Fibroblast of villous mesenchyme (primary cell): ENCODE measurements at regions not wholly inside any gene's neighbourhood (a gene's known extent, or its start where the extent isn't known, plus 50 kb on each side); places are given as distances from the start of the nearest gene placed in this dataset.
A peak's percentile ranks its signal among the peaks of the same experiment; 100 is the strongest.
"Not testable (repeated sequence)": the region's sequence is repeated elsewhere in the genome, so short reads cannot be mapped to it uniquely, and the experiment has no call there.

ENCODE experiments used
- DNase-seq: peaks from one replicate; pipeline ENCODE4 v3.0.0-alpha.2; 2010; ENCODE audit warnings: low read depth
- H3K4me3 ChIP-seq: 2 replicates; pipeline ENCODE4 v1.5.1; 2011; ENCODE audit warnings: low read depth, mild to moderate bottlenecking, low read length
- TF ChIP-seq, protein P1 (sequence below): IDR thresholded peaks from 2 replicates; pipeline ENCODE4 v1.5.1; 2012; ENCODE audit warnings: low read depth, mild to moderate bottlenecking, low read length; ENCODE audit not compliant: insufficient read depth

DNA sequence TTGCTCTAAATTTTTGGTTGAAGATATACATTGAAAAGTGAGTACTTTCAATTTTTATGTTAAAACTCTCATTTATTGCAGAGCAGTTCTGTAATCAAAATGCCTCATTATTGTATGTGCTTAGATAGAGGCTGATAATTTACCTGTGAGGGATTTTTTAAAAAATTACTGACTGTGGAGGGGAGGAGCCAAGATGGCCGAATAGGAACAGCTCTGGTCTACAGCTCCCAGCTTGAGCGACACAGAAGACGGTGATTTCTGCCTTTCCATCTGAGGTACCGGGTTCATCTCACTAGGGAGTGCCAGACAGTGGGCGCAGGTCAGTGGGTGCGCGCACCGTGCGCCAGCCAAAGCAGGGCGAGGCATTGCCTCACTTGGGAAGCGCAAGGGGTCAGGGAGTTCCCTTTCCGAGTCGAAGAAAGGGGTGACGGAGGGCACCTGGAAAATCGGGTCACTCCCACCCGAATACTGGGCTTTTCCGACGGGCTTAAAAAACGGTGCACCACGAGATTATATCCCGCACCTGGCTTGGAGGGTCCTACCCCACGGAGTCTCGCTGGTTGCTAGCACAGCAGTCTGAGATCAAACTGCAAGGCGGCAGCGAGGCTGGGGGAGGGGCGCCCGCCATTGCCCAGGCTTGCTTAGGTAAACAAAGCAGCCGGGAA, 89.4 kb downstream of the DDX11 start:
- DNase-seq, result not testable (repeated sequence)
- H3K4me3 ChIP-seq, result peak overlapping the region; percentile 9

- H3K4me3 ChIP-seq, DNase-seq: not testable (repeated sequence)
Observed at GRCh38 chr12:31174293-31174692, 100.6 kb downstream of the DDX11 start.

- not testable (repeated sequence) for DNase-seq, H3K4me3 ChIP-seq
Observed at GRCh38 chr12:31177514-31177913, 103.9 kb downstream of the DDX11 start.

GRCh38 chr12:31178875-31179274, 105.2 kb downstream of the DDX11 start:
- not testable (repeated sequence) for DNase-seq, H3K4me3 ChIP-seq

DNA sequence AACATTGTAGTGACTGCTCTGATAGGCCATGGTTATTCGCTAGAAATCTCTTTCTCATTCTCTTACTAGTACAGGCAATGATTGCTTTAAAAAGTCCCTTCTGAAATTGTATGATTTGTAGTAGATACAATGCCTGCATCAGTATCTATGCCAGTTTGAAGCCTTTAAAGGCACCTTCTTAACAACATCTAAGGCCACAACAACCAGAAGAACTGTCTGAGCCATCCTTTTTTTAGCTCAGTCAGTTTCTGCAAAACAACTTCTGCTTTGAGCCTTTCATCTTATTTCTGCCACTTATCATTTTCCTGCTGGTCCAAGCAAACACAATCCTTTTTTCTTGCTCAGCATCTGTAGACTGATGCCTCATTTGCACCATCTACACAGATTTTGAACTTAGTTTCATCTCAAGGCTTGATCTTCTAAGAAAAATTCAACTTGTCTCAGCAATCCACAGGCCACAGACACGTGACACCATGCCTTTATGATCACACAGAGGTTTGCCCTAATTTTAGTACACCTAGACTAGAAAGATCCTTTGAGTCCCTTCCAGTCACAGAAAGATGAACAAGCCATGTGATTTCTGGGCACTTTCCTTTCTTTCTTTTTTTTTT, 106.1 kb downstream of the DDX11 start:
- H3K4me3 ChIP-seq, DNase-seq: not testable (repeated sequence)

GRCh38 chr12:31182571-31182970, 108.9 kb downstream of the DDX11 start:
- H3K4me3 ChIP-seq, DNase-seq: not testable (repeated sequence)

GRCh38 chr12:31183107-31183506, 109.4 kb downstream of the DDX11 start:
- H3K4me3 ChIP-seq, DNase-seq: not testable (repeated sequence)

- not testable (repeated sequence) for H3K4me3 ChIP-seq, DNase-seq
Observed at GRCh38 chr12:31183899-31184298, 110.2 kb downstream of the DDX11 start.

DNA sequence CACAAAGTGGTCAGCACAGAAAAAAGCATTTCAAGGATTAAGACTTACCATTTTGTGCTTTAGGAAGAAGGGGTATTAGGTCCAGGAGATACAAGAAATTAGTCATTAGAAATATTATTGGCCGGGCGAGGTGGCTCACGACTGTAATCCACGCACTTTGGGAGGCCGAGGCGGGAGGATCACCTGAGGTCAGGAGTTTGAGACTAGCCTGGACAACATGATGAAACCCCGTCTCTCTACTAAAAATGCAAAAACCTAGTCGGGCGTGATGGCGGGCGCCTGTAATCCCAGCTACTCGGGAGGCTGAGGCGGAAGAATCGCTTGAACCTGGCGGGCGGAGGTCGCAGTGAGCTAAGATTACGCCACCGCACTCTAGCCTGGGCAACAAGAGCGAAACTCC, 111.0 kb downstream of the DDX11 start:
- H3K4me3 ChIP-seq, DNase-seq: not testable (repeated sequence)

DNA sequence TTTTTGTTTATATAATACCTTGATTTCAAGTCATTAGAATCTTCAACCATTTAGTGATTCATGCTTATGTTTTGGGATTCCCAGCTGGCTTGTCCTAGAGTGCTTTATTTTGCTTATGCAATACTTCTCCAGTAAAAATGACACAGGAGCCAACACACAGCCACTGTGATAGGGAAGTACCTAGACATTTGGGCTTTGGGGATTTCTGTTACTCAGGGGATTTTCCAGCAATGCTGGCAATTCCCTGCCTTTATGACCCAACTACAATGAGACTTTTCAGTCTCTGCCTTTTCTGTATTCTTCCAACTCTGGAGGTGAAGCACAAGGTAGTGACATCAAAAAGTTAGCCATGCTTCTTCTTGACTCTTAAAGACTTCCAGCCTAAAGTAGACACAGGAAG, 119.0 kb downstream of the DDX11 start:
- not testable (repeated sequence) for DNase-seq, H3K4me3 ChIP-seq

- DNase-seq, H3K4me3 ChIP-seq: not testable (repeated sequence)
Observed at GRCh38 chr12:31195620-31196019, 122.0 kb downstream of the DDX11 start.

DNA sequence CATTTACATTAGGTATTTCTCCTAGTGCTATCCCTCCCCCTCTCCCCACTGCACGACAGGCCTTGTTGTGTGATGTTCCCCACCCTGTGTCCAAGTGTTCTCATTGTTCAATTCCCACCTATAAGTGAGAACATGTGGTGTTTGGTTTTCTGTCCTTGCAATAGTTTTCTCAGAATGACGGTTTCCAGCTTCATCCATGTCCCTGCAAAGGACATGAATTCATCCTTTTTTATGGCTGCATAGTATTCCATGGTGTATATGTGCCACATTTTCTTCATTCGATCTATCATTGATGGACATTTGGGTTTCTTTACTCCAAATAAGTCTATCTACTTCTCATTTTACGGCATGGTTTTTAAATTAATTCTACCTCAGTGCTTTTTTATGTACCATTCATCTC, 125.8 kb downstream of the DDX11 start:
- not testable (repeated sequence) for H3K4me3 ChIP-seq, DNase-seq

DNA sequence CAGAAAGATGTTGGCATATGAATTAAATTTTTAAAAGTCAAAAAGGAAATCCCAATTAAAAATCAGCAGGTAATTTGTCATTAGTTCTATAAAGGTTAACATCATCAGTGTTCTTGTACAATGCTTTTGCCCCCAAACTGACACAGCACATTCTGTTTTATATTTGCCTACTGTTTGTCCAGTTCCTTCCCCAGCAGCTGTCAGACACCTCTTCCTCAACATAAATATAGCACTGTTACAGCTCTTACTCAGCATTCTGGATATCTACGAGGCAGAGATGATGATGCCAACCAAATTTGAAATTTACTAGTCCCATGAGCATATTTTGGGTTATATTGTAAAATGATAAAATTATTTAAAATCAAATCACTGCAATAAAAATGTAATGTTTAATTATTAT, 124.6 kb downstream of the SINHCAF start:
- DNase-seq, result no peak
- TF ChIP-seq, protein P1, sequence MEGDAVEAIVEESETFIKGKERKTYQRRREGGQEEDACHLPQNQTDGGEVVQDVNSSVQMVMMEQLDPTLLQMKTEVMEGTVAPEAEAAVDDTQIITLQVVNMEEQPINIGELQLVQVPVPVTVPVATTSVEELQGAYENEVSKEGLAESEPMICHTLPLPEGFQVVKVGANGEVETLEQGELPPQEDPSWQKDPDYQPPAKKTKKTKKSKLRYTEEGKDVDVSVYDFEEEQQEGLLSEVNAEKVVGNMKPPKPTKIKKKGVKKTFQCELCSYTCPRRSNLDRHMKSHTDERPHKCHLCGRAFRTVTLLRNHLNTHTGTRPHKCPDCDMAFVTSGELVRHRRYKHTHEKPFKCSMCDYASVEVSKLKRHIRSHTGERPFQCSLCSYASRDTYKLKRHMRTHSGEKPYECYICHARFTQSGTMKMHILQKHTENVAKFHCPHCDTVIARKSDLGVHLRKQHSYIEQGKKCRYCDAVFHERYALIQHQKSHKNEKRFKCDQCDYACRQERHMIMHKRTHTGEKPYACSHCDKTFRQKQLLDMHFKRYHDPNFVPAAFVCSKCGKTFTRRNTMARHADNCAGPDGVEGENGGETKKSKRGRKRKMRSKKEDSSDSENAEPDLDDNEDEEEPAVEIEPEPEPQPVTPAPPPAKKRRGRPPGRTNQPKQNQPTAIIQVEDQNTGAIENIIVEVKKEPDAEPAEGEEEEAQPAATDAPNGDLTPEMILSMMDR, result no peak

GRCh38 chr12:31203261-31203660, 122.7 kb downstream of the SINHCAF start:
- DNase-seq, result no peak

More for the DNA sequence above, 124.6 kb downstream of the SINHCAF start:
- no peak overlapping the region for H3K4me3 ChIP-seq

More at GRCh38 chr12:31203261-31203660, 122.7 kb downstream of the SINHCAF start:
- TF ChIP-seq, protein P1, result no peak
- H3K4me3 ChIP-seq, result no peak overlapping the region
